Esophagus muscularis mucosa (tissue), 4 donors: ENCODE measurements at regions not wholly inside any gene's neighbourhood (a gene's known extent, or its start where the extent isn't known, plus 50 kb on each side); places are given as distances from the start of the nearest gene placed in this dataset.

Experiments used
- DNase-seq: peaks from one replicate; pipeline ENCODE4 v3.0.0-alpha.2; 2017; ENCODE audit errors: extremely low spot score
- H3K27ac ChIP-seq, 4 donors: fragments of 200-600 bp; sonication (generic); replicated peaks in 1 of 4; 1 replicate in 3 of 4; 2 replicates in 1 of 4; pipeline ENCODE4 v1.5.1; 2016 to 2019; ENCODE audit warnings: mild to moderate bottlenecking in 1 of 4
- H3K27me3 ChIP-seq, 4 donors: fragments of 200-600 bp; sonication (generic); one replicate each; pipeline versions ENCODE4 v1.5.1 to v1.6.0; 2016 to 2019
- H3K36me3 ChIP-seq, 4 donors: fragments of 200-600 bp; sonication (generic); one replicate each; pipeline ENCODE4 v1.5.1; 2016 to 2019
- H3K4me1 ChIP-seq, 4 donors: fragments of 200-600 bp; sonication (generic); one replicate each; pipeline ENCODE4 v1.5.1; 2016 to 2019
- H3K4me3 ChIP-seq, 4 donors: fragments of 200-600 bp; sonication (generic); 1 replicate in 2 of 4; 2 replicates in 2 of 4; pipeline ENCODE4 v1.5.1; 2016 to 2019; ENCODE audit warnings: mild to moderate bottlenecking in 4 of 4, moderate library complexity in 1 of 4
- H3K9me3 ChIP-seq, 4 donors: fragments of 200-600 bp; sonication (generic); 1 replicate in 3 of 4; 2 replicates in 1 of 4; pipeline ENCODE4 v1.5.1; 2016 to 2019
- EP300 ChIP-seq: sonication (generic); formaldehyde crosslinking; IDR thresholded peaks from one replicate; pipeline ENCODE4 v1.6.1; 2017; ENCODE audit warnings: antibody characterized with exemption
- POLR2A ChIP-seq: fragments of 450-650 bp; IDR thresholded peaks from one replicate; pipeline ENCODE4 v1.6.1; 2017; ENCODE audit warnings: antibody characterized with exemption, moderate library complexity, mild to moderate bottlenecking, low read depth
- POLR2AphosphoS5 ChIP-seq, 2 donors: sonication (generic); formaldehyde crosslinking; IDR thresholded peaks; one replicate each; pipeline ENCODE4 v1.6.1; 2017; ENCODE audit warnings: antibody characterized with exemption in 2 of 2
- WGBS: methylation state at CpG from one replicate; pipeline ENCODE4 v1.1.5; 2018; 5-methylcytosine and 5-hydroxymethylcytosine counted together
- intact Hi-C: fragments of 100-400 bp; cut with DNase I; formaldehyde crosslinking; loops from one replicate; pipeline ENCODE4 v1.15.1; 2023
- TF ChIP-seq, protein P1 (sequence below), 3 experiments: fragments of 200-600 bp in 2 of 3; fragments of 450-650 bp in 1 of 3; sonication (generic) in 2 of 3; IDR thresholded peaks; one replicate each; pipeline ENCODE4 v1.5.1; 2017 to 2019; ENCODE audit warnings: antibody characterized with exemption in 3 of 3, mild to moderate bottlenecking in 2 of 3, moderate library complexity in 1 of 3

- H3K27me3 ChIP-seq, result peaks cover 0 to 21% (median 0%) of the 10 kb centered on the region in 4 donors
- TF ChIP-seq POLR2A (no peak), EP300 (no peak), POLR2AphosphoS5 (IDR thresholded peaks at IDR 0.05) (no peak)
- TF ChIP-seq, protein P1, sequence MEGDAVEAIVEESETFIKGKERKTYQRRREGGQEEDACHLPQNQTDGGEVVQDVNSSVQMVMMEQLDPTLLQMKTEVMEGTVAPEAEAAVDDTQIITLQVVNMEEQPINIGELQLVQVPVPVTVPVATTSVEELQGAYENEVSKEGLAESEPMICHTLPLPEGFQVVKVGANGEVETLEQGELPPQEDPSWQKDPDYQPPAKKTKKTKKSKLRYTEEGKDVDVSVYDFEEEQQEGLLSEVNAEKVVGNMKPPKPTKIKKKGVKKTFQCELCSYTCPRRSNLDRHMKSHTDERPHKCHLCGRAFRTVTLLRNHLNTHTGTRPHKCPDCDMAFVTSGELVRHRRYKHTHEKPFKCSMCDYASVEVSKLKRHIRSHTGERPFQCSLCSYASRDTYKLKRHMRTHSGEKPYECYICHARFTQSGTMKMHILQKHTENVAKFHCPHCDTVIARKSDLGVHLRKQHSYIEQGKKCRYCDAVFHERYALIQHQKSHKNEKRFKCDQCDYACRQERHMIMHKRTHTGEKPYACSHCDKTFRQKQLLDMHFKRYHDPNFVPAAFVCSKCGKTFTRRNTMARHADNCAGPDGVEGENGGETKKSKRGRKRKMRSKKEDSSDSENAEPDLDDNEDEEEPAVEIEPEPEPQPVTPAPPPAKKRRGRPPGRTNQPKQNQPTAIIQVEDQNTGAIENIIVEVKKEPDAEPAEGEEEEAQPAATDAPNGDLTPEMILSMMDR (IDR thresholded peaks at IDR 0.05), result no peak
- no peaks in the 10 kb centered on the region for H3K9me3 ChIP-seq
- H3K4me3 ChIP-seq, result no peak overlapping the region
- 84% methylated on average over 4 of the region's 4 CpGs for WGBS
- no peak for DNase-seq
- no peaks in the 10 kb centered on the region for H3K4me1 ChIP-seq
- intact Hi-C loops, result no loop called here
- no peak overlapping the region for H3K27ac ChIP-seq
- no peaks in the 10 kb centered on the region for H3K36me3 ChIP-seq
Measured at GRCh38 chr20:2244523-2244922, 51.3 kb upstream of the TGM3 start.

DNA sequence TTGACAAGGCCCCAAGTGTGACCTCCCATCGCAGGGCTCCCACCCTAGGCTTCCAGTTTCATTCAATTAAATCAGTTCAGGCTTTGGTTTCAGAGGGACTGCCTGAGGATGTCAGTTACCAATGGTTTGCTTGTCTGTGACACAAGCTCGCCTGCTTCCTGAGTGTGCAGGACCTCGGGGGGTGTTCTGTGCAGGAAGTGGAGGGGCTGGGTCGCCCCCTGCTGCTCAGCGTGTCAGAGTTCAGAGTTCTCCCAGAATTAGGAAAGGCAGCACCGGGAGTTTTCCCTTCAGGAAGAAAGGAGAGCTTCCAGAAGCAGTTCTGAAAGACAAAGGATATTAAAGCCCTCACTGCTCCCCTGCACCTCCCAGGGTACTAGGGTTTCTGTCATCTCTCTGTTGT is 50.8 kb upstream of the TGM3 start:
- Histone ChIP-seq H3K36me3 (no peaks in the 10 kb centered on the region), H3K4me3 (no peak overlapping the region), H3K27ac (no peak overlapping the region), H3K9me3 (no peaks in the 10 kb centered on the region), H3K4me1 (no peaks in the 10 kb centered on the region), H3K27me3 (peaks cover 0 to 21% (median 0%) of the 10 kb centered on the region in 4 donors)
- TF ChIP-seq, protein P1 (IDR thresholded peaks at IDR 0.05), result no peak
- TF ChIP-seq EP300, result no peak
- TF ChIP-seq POLR2A, result no peak
- no peak for TF ChIP-seq POLR2AphosphoS5 (IDR thresholded peaks at IDR 0.05)
- intact Hi-C loops, result no loop called here
- DNase-seq, result no peak
- WGBS, result 40% methylated on average over 5 of the region's 6 CpGs

DNA sequence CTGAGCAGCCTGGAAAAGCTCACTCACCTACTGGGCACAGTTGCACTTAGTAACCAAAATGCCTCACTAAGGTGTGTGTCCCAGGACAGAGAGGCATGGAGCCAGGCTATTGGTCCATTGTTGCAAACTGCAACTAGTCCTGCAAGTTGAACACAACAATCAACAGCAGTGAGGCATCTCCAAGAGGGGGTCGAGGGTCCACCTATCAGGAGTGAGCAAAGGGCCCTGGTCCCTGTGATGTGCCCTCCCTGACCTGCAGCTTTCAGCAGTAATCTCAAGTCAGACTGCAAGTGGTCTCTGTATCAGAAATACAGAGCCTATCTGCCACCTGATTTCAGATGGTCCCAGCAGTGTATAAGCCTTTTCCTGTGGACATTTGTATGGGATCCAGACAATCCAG is 50.2 kb upstream of the TGM3 start:
- no peak for TF ChIP-seq EP300
- TF ChIP-seq, protein P1 (IDR thresholded peaks at IDR 0.05), result no peak
- TF ChIP-seq POLR2A, result no peak
- TF ChIP-seq POLR2AphosphoS5 (IDR thresholded peaks at IDR 0.05), result no peak
- intact Hi-C loops, result no loop called here
- Histone ChIP-seq H3K27ac (no peak overlapping the region), H3K9me3 (no peaks in the 10 kb centered on the region), H3K4me1 (no peaks in the 10 kb centered on the region), H3K36me3 (no peaks in the 10 kb centered on the region), H3K4me3 (no peak overlapping the region), H3K27me3 (peaks cover 0 to 21% (median 0%) of the 10 kb centered on the region in 4 donors)
- no peak for DNase-seq
- 20% methylated on average over 1 of the region's 1 CpG for WGBS
